Stimulated activated CD8-positive, alpha-beta memory T cell treated with anti-CD3 and anti-CD28 coated beads, Interleukin-12 subunit alpha, Interleukin-12 subunit beta, amount 100 ng/mL, for 1 hour (primary cell): ENCODE measurements at regions not wholly inside any gene's neighbourhood (a gene's known extent, or its start where the extent isn't known, plus 50 kb on each side); places are given as distances from the start of the nearest gene placed in this dataset.

Experiments
- DNase-seq: peaks from one replicate; pipeline ENCODE4 v3.0.0-alpha.2; 2020; ENCODE audit warnings: low read depth

- DNase-seq = no peak
Measured at GRCh38 chr10:1950803-1951495, 213.6 kb upstream of the ADARB2 start.

- DNase-seq = no peak
Measured at GRCh38 chr10:1947464-1948003, 210.2 kb upstream of the ADARB2 start.

GRCh38 chr10:1944487-1944886 lies 207.2 kb upstream of the ADARB2 start:
- DNase-seq = no peak

- DNase-seq = no peak
Measured at GRCh38 chr10:1942478-1942877, 205.2 kb upstream of the ADARB2 start.

GRCh38 chr10:1939016-1939415 lies 201.7 kb upstream of the ADARB2 start:
- DNase-seq = peak; percentile 21

GRCh38 chr10:1938317-1938716 lies 201.0 kb upstream of the ADARB2 start:
- DNase-seq = peak; percentile 34

- no peak for DNase-seq
Measured at GRCh38 chr10:1935912-1936311, 198.6 kb upstream of the ADARB2 start.

- DNase-seq = no peak
Measured at GRCh38 chr10:1933215-1933614, 195.9 kb upstream of the ADARB2 start.

GRCh38 chr10:1932692-1933094 lies 195.4 kb upstream of the ADARB2 start:
- no peak for DNase-seq

- no peak for DNase-seq
Measured at GRCh38 chr10:1928606-1929005, 191.3 kb upstream of the ADARB2 start.

GRCh38 chr10:1923998-1924397 lies 186.7 kb upstream of the ADARB2 start:
- DNase-seq = no peak

- DNase-seq = no peak
Measured at GRCh38 chr10:1923586-1923985, 186.3 kb upstream of the ADARB2 start.

GRCh38 chr10:1920941-1921340 lies 183.6 kb upstream of the ADARB2 start:
- DNase-seq = no peak

- no peak for DNase-seq
Measured at GRCh38 chr10:1920127-1920526, 182.8 kb upstream of the ADARB2 start.

GRCh38 chr10:1911771-1912170 lies 174.4 kb upstream of the ADARB2 start:
- DNase-seq = no peak

- DNase-seq = no peak
Measured at GRCh38 chr10:1903982-1904381, 166.7 kb upstream of the ADARB2 start.

GRCh38 chr10:1896153-1896552 lies 158.8 kb upstream of the ADARB2 start:
- no peak for DNase-seq

GRCh38 chr10:1895691-1896090 lies 158.4 kb upstream of the ADARB2 start:
- no peak for DNase-seq

GRCh38 chr10:1894912-1895311 lies 157.6 kb upstream of the ADARB2 start:
- no peak for DNase-seq

GRCh38 chr10:1893941-1894340 lies 156.6 kb upstream of the ADARB2 start:
- no peak for DNase-seq

- DNase-seq = no peak
Measured at GRCh38 chr10:1886039-1886438, 148.7 kb upstream of the ADARB2 start.

GRCh38 chr10:1882728-1883127 lies 145.4 kb upstream of the ADARB2 start:
- no peak for DNase-seq

- no peak for DNase-seq
Measured at GRCh38 chr10:1882180-1882579, 144.9 kb upstream of the ADARB2 start.

- DNase-seq = no peak
Measured at GRCh38 chr10:1881636-1882035, 144.3 kb upstream of the ADARB2 start.
